ENCODE measurements at regions not wholly inside any gene's neighbourhood (a gene's known extent, or its start where the extent isn't known, plus 50 kb on each side); places are given as distances from the start of the nearest gene placed in this dataset.

- DNase-seq = peak in 1 of 2 experiments; percentile 33
Measured at GRCh38 chr10:61138708-61139591, 195.0 kb upstream of the RHOBTB1 start.

- DNase-seq = no peak
Measured at GRCh38 chr10:61136139-61136538, 192.2 kb upstream of the RHOBTB1 start.

DNA sequence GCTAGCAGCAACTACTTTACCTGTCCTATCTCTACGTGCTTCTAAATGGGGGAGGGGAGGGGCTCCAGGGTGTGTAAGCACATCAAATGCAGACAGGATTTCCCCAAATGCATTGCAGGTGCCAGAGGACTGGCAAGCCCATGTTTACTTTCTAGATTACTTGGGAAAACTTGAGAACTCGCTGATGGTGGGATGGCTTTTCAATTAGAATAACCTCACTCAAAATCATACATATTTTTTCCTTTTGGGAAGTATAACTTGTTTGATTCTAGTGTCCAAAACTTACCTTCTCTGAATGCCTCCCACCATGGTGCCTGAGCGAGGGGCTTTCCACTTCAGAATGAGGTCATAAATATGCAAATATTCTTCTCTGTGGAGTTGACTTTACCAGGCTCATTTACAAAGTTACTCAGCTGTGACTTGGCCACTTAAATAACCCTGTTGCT lies 191.3 kb upstream of the RHOBTB1 start:
- no peak for DNase-seq

DNA sequence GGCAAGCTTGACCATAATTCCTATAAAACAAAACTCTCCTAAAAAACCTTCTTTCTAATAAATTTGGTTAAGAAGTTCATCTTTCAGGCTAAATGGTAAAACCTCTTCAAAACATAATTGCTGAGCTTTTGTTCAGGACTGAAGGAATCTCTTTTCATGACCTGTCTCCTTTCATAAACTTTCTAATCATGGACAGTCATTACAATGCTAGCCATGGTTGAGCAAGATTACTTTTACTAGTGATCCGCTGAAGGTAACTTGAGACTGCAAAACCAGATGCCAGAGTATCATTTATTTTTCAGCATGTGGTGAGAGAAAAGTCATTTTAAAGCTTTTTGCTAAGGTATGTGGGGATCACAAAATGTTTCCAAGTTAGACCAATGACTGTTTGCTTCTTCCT lies 186.4 kb upstream of the RHOBTB1 start:
- no peak for DNase-seq

- no peak for DNase-seq
Measured at GRCh38 chr10:61128196-61128595, 184.2 kb upstream of the RHOBTB1 start.

- DNase-seq = peak in 1 of 2 experiments; percentile 14
Measured at GRCh38 chr10:61125560-61126170, 181.7 kb upstream of the RHOBTB1 start.

GRCh38 chr10:61124756-61125530 lies 181.0 kb upstream of the RHOBTB1 start:
- DNase-seq = no peak

GRCh38 chr10:61120805-61121204 lies 176.8 kb upstream of the RHOBTB1 start:
- DNase-seq = no peak

DNA sequence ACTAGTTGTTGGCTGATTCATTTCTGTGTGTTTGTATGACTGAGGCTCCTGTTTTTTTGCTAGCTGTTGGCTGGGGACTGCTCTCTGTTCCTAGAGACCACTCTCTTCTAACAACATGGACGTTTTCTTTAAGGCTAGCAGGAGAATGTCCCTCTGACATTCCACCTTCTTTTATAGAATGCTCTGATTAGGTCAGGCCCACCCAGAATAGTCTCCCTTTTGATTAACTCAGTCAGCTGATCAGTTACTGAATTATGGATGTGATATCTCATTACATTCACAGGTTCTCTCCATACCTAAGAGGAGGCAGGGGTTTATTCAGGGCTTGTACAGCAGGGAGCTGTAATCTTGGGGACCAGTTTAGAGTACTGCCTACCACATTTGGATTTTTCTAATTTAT lies 175.6 kb upstream of the RHOBTB1 start:
- DNase-seq = no peak

DNA sequence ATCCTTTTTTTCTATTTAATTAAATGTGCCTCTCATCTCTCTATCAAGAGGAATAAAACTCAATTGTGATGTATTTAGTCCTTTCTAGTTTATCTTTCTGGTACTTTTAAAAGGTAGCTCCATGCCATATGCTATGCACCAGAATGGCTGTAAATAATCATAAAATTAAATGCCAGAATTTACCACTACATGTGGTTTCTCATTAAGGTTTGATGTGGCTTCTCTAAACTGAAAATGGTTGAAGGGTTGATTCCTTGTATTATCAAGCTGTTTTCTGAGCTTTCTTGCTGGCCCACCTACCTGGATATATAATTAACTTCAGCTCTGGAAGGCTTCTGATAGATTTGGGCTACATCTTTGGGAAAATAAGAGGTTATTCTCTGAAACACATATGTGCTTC lies 171.9 kb upstream of the RHOBTB1 start:
- DNase-seq = no peak

- no peak for DNase-seq
Measured at GRCh38 chr10:61112771-61113170, 168.8 kb upstream of the RHOBTB1 start.

DNA sequence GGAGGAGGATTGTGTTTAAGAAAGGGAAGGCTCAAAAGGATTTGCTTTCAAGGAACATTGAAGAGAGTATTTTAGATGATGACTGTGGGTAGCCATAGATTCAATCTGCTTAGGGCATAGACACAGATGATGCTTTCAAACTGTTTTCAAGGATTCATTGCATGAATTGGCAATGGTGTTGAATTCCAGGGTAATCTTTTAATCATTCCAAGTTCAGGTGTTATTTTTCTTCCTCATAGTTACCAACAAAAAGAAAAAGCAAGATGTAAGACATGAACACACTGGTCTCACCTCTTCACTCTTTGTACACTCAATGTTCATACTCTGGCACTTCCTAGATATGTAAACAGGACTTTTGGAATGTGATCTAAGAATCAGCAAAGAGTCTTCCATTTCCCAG lies 167.0 kb upstream of the RHOBTB1 start:
- DNase-seq = no peak

GRCh38 chr10:61110188-61110844 lies 166.3 kb upstream of the RHOBTB1 start:
- no peak for DNase-seq

DNA sequence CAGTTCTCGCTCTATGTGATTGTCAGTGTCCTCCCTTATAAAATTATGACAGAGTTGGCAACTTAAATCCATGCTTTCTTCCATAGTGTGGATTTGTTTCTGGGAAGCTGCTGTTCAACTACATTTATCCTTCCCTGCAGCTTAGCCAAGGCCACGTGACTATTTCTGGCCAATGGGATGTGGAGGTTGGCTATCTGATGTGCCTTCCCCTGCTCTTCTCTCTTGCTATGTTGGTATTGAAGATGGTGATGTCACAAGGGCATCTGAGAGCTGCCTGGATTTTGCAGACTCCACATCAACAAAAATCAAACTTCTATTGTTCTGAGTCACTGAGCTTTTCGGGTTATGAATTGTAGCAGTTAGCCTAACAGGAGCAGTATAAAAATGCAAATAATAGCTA lies 164.9 kb upstream of the RHOBTB1 start:
- no peak for DNase-seq

- peak; percentile 49 to 71 for DNase-seq
Measured at GRCh38 chr10:61100887-61101286, 156.9 kb upstream of the RHOBTB1 start.

GRCh38 chr10:61099756-61100155 lies 155.8 kb upstream of the RHOBTB1 start:
- DNase-seq = no peak

- DNase-seq = peak in 1 of 2 experiments; percentile 28
Measured at GRCh38 chr10:61098966-61099365, 155.0 kb upstream of the RHOBTB1 start.

DNA sequence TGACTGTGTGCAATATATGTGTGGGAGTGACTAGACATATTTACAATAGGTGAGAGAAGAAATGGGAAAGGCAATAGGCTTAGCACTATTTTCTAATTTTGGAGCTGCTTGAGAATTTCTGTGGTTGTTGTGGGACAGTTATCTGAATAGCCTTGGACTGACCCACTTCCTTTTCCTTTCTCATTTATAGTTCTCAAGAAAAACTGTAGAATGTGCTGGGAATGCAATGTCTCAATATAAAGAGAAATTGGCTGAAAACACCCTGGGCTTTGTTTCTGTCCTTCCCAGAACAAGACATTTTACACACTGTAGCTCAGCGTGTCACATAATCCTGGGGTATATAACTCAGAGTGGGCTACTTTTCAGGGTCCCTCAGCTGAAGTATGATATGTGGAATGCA lies 153.0 kb upstream of the RHOBTB1 start:
- no peak for DNase-seq

GRCh38 chr10:61096056-61096455 lies 152.1 kb upstream of the RHOBTB1 start:
- DNase-seq = no peak

DNA sequence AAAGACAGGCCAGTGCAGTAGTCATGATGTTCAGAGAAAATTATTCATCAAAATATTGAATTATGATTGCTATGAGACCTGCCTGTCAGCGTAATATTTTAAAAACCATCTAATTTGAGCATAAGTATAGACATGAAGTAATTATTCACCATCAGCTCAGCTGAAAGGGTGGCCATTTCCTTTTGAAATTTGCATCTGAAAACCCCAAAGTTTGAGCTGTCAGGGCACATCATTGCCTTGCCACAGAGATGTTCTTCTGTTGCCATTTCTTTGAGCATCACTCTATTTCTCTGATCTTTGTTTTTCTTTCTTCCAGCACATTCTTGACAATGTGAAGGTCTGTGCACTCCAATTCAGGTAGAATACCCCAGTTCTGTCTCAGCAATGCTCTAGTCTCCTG lies 147.5 kb upstream of the RHOBTB1 start:
- no peak for DNase-seq

- DNase-seq = no peak
Measured at GRCh38 chr10:61089251-61089650, 145.3 kb upstream of the RHOBTB1 start.

DNA sequence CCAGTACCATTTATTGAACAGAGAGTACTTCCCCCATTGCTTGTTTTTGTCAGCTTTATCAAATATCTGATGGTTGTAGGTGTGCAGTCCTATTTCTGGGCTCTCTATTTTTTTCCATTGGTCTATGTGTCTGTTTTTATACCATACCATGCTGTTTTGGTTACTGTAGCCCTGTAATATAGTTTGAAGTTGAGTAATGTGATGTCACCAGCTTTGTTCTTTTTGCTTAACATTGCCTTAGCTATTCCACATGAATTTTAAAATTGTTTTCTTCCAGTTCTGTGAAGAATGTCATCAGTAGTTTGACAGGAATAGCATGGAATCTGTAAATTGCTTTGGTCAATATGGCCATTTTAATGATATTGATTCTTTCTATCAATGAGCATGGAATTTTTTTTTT lies 140.5 kb upstream of the RHOBTB1 start:
- DNase-seq = no peak

DNA sequence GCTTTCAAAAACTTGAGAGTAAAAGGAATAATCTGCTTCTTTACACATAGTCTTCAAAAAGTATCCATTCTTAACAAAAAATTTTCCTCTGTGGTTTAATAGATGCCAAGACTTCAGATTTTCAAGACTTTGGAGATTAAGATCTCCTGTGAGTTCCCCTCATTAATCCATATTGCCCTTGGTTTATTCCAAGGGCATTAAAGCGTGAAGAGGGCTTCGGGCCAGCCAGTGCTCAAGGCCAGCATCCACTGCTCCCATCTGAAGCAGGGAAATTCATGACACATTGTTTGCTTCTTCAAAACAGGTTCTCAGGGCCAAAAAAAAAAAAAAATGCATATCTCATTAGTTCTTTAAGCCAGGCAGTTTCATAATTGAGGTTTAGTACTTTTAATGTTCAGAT lies 137.3 kb upstream of the RHOBTB1 start:
- peak; percentile 19 to 74 for DNase-seq

All from NCI-H446 (cell line).